ENCODE measurements at regions not wholly inside any gene's neighbourhood (a gene's known extent, or its start where the extent isn't known, plus 50 kb on each side); places are given as distances from the start of the nearest gene placed in this dataset.

DNA sequence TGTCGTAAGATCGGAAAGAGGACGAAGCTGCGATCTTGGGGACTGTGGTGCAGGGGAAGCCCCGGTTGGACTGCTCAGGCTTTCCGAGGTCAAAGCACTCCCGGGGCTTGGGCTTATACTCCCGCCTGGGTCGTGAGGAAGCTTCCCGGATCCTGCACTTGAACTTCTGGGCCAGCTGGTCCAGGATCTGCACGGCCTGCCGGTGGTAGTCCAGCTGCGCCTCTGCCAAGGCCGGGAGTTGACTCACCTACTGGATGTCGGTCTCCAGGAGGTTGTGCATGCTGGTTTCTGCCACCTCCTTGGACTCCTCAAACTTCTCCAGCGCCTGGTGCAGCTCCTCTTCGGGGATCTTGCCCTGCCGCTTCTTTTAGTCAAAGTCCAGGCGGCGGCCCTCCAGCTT is 99.2 kb downstream of the KPNA2 start:
- TF ChIP-seq, protein P1, sequence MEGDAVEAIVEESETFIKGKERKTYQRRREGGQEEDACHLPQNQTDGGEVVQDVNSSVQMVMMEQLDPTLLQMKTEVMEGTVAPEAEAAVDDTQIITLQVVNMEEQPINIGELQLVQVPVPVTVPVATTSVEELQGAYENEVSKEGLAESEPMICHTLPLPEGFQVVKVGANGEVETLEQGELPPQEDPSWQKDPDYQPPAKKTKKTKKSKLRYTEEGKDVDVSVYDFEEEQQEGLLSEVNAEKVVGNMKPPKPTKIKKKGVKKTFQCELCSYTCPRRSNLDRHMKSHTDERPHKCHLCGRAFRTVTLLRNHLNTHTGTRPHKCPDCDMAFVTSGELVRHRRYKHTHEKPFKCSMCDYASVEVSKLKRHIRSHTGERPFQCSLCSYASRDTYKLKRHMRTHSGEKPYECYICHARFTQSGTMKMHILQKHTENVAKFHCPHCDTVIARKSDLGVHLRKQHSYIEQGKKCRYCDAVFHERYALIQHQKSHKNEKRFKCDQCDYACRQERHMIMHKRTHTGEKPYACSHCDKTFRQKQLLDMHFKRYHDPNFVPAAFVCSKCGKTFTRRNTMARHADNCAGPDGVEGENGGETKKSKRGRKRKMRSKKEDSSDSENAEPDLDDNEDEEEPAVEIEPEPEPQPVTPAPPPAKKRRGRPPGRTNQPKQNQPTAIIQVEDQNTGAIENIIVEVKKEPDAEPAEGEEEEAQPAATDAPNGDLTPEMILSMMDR (IDR thresholded peaks at IDR 0.05): no peak
- TF ChIP-seq POLR2AphosphoS5 (IDR thresholded peaks at IDR 0.05) (no peak), POLR2A (IDR thresholded peaks at IDR 0.05) (no peak), EP300 (IDR thresholded peaks at IDR 0.05; ENCODE audit: low read depth) (no peak)
